Ovary (tissue), 7 donors: ENCODE measurements at regions not wholly inside any gene's neighbourhood (a gene's known extent, or its start where the extent isn't known, plus 50 kb on each side); places are given as distances from the start of the nearest gene placed in this dataset.

Experiments used
- DNase-seq, 5 donors: peaks; one replicate each; pipeline ENCODE4 v3.0.0-alpha.2; 2019 to 2020
- H3K27ac ChIP-seq, 2 donors: fragments of 200-600 bp; one replicate each; pipeline versions ENCODE4 v1.5.1 to v1.8.0; 2019 to 2022
- H3K27me3 ChIP-seq: fragments of 200-600 bp; one replicate; pipeline ENCODE4 v1.8.0; 2022
- H3K36me3 ChIP-seq: fragments of 200-600 bp; sonication (generic); one replicate; pipeline ENCODE4 v1.5.1; 2019
- H3K4me1 ChIP-seq: one replicate; pipeline ENCODE4 v1.8.1; 2013; ENCODE audit warnings: mild to moderate bottlenecking, moderate library complexity; ENCODE audit not compliant: insufficient read depth
- H3K4me3 ChIP-seq: fragments of 200-600 bp; sonication (generic); one replicate; pipeline ENCODE4 v1.5.1; 2017
- H3K9me3 ChIP-seq, 2 donors: fragments of 200-600 bp in 1 of 2; sonication (generic) in 1 of 2; one replicate each; pipeline versions ENCODE4 v1.5.1 to v1.8.1; 2013 to 2019; ENCODE audit warnings: mild to moderate bottlenecking in 1 of 2, moderate library complexity in 1 of 2
- CTCF ChIP-seq, 3 donors: fragments of 450-650 bp in 2 of 3; fragments of 200-600 bp in 1 of 3; IDR thresholded peaks; one replicate each; pipeline versions ENCODE4 v1.5.1 to v1.8.0; 2016 to 2022; ENCODE audit warnings: antibody characterized with exemption in 3 of 3, mild to moderate bottlenecking in 1 of 3
- EP300 ChIP-seq: sonication (generic); formaldehyde crosslinking; IDR thresholded peaks from one replicate; pipeline ENCODE4 v1.6.1; 2017; ENCODE audit warnings: antibody characterized with exemption
- POLR2A ChIP-seq: fragments of 450-650 bp; IDR thresholded peaks from one replicate; pipeline ENCODE4 v1.6.1; 2017; ENCODE audit warnings: antibody characterized with exemption, mild to moderate bottlenecking, moderate library complexity
- WGBS, 3 donors: extraction: QIAGEN DNeasy Blood & Tissue Kit in 1 of 3; methylation state at CpG; one replicate each; pipeline versions ENCODE4 v1.1.5 to v1.1.7; 2013 to 2017; 5-methylcytosine and 5-hydroxymethylcytosine counted together
- intact Hi-C, 4 donors: fragments of 100-400 bp; cut with DNase I; formaldehyde crosslinking; loops; one replicate each; pipeline versions ENCODE4 v1.11.0 to v1.15.1; 2022 to 2023
- donor health status: DM: no; HTN: no; CAD: no; lungs with moderate emphysema.
- donor health status: DM: no; HTN: no; CAD: no.
- donor health status: Bipolar disorder and iron deficiency.
- donor health status: DM: no; HTN: no; CAD: no.
- donor health status: DM: yes; HTN: yes; CAD: no.

- H3K4me1 ChIP-seq = no peaks in the 10 kb centered on the region
- no peaks in the 10 kb centered on the region for H3K36me3 ChIP-seq
- DNase-seq = no peak
- WGBS, 3 donors = 44 to 88% (median 64%) methylated on average over 3 of the region's 3 CpGs
- no peaks in the 10 kb centered on the region for H3K27me3 ChIP-seq
- H3K4me3 ChIP-seq = no peak overlapping the region
- intact Hi-C loops = no loop called here
- TF ChIP-seq CTCF (IDR thresholded peaks at IDR 0.05) (no peak), EP300 (no peak), POLR2A (no peak)
- no peaks in the 10 kb centered on the region for H3K9me3 ChIP-seq
- no peak overlapping the region for H3K27ac ChIP-seq
These were observed 127.5 kb upstream of the COX10 start for GRCh38 chr17:13941781-13942180.

- 27 to 39% (median 31%) methylated on average over 2 of the region's 2 CpGs for WGBS, 3 donors
- Histone ChIP-seq H3K27me3 (no peaks in the 10 kb centered on the region), H3K4me3 (no peak overlapping the region), H3K4me1 (no peaks in the 10 kb centered on the region), H3K36me3 (no peaks in the 10 kb centered on the region), H3K27ac (no peak overlapping the region), H3K9me3 (no peaks in the 10 kb centered on the region)
- intact Hi-C loops = no loop called here
- no peak for TF ChIP-seq POLR2A
- TF ChIP-seq CTCF (IDR thresholded peaks at IDR 0.05) = no peak
- no peak for TF ChIP-seq EP300
- no peak for DNase-seq
These were observed 125.4 kb upstream of the COX10 start for GRCh38 chr17:13943909-13944308.

- H3K4me1 ChIP-seq = no peaks in the 10 kb centered on the region
- H3K9me3 ChIP-seq = no peaks in the 10 kb centered on the region
- WGBS, 3 donors = 83 to 91% (median 91%) methylated on average over 6 of the region's 6 CpGs
- no peaks in the 10 kb centered on the region for H3K27me3 ChIP-seq
- H3K4me3 ChIP-seq = no peak overlapping the region
- no peaks in the 10 kb centered on the region for H3K36me3 ChIP-seq
- DNase-seq = no peak
- H3K27ac ChIP-seq = no peak overlapping the region
- TF ChIP-seq CTCF (IDR thresholded peaks at IDR 0.05) (no peak), POLR2A (no peak)
- intact Hi-C loops = no loop called here
These were observed 121.8 kb upstream of the COX10 start for GRCh38 chr17:13947499-13947898.

DNA sequence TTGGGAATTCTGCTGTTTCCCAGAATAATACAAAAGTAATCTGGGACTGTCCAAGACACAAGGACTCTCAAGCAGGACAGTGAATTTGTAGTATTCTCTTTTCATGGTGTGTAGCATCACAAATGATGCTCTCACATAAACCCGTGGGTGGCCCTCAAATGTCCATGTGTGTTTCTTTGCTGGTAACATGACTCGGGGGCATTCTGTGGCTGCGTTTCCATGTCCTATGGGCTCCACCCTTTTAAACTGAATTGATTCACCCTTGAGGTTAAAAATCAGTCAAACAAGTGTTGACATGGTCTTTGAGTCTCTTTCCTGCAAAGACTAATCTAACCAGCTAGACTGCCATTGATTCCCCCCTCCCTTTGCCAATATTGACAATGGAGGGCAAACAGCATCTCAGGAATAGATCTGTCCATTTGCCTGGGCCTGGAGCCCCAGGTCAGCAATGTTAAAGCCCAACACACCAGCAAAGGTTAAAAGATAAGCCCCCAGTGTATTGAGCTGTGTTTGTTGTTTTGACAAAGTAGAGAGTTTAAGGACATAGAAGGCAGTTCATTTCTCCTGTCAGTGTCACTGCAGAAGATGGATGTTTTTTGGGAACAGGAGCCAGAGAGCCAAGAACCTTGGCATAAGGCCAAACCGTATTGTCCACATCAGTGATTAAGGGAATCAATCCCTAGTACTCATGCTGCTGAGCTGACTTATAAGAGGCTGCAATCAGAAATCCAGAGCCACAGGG lies 117.1 kb upstream of the COX10 start:
- Histone ChIP-seq H3K36me3 (no peaks in the 10 kb centered on the region), H3K4me1 (no peaks in the 10 kb centered on the region), H3K27me3 (no peaks in the 10 kb centered on the region), H3K4me3 (no peak overlapping the region), H3K9me3 (no peaks in the 10 kb centered on the region), H3K27ac (no peak overlapping the region)
- DNase-seq = no peak
- 75 to 83% (median 75%) methylated on average over 4 of the region's 4 CpGs for whole genome bisulfite sequencing, 3 donors
- TF ChIP-seq POLR2A (no peak), CTCF (IDR thresholded peaks at IDR 0.05) (no peak), EP300 (no peak)
- intact Hi-C loops = no loop called here
